NCI-H2107 (cell line): ENCODE measurements at regions not wholly inside any gene's neighbourhood (a gene's known extent, or its start where the extent isn't known, plus 50 kb on each side); places are given as distances from the start of the nearest gene placed in this dataset.

Experiments used
- DNase-seq: peaks from one replicate; lab custom pipeline; 2025; lab: John Stamatoyannopoulos, UW

DNA sequence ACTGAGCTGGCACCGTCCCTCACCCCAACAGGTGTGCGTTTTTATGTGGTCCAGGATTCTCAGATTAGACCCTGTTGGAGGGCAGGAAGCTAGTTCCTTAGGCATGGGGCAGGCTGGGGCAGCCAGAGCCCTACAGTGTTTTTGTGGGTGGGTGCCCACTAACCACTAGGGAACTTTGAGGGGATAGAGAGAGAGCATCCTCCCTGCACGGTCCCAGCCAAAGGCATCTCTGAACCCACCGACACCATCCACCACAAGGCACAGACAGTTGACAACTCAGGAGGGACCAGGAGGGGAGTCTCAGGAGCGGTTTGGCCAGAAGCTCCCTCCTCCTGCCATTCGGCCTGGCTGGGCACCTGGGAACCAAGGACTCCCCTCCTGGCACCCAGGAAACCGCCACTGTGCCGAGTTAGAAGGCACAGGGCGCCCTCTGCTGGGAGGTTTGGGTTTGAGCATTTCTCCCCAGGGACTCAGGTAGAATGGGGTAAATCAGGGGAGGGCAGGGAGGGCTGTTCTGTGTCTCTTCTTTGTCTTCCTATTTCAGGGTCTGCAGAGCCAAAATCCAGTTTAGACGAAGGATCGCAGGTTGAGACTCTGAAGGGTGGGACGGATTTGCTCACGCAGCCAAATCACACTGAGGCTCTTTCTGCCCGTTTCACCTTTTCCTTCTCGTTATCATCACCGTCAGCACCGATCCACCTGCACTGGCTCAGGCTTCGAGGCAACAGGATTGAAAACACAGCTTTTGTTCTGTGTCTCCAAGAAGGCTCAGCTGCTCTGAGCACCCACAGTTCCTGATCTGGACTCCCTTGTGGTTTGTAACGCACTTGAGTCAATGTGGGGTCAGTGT lies 84.8 kb upstream of the COL13A1 start:
- peak; percentile 1 for DNase-seq

DNA sequence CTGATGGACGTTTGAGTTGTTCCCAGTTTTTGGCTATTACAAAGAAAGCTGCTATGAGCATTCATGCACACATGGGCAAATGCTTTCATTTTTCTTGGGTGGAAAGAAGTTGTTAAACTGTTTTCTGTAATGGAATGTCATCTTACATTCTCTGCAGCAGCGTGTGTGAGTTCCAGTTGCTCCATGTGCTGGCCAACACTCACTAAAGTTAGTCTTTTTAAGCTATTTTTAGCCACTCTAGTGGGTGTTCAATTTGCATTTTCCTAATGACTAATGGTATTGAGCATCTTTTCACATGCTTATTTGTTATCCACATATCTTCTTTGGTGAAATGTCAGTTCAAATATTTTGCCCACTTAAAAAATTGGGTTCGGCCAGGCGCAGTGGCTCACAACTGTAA lies 82.8 kb upstream of the COL13A1 start:
- no peak for DNase-seq

DNA sequence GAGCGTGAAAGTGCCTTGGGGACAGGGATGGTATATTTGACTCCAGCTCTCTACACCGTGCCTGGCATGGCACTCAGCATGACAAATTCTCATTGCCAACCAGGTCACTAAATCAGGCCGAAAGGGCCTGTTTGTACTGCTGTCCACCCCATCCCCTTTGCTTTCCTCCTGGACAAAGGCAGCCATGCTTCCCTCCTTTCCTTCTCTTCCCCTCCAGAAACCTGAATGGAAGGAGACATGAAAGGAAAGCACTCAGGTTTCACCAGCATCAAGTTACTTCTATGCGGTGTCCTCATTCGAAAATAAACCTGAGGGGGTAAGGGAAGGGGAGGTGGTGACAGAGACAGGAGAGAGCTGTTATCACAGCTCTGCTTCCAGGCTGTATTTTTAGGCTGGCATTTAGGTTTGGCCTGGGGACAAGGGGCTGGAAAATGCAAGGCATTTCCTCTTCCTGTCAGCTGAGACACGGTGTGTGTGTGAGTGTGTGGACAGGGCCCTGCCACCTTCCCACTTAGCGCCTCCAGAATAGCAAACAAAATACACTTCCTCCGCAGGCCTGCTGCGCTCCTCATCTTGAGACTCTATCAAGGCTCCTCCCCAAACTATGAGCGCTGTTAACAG lies 79.9 kb upstream of the COL13A1 start:
- DNase-seq = no peak

DNA sequence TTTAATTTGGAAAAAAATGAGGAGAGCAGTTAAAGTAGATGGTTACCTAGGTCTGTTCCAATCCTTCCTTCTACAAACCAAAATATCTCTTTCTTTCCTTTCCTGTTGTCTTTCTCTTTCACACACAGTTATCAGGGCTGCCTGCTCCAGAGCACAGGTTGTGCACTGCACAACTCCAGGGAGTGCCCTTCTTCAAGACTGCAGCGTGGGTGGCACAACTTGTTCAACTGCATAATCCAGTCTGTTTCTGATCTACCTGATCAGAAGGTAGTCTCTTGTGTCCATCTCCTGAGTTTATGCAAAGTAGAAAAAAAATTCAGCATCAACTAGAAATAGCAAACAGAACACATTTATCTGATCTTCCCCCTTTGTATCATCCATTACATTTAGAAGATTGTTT lies 78.1 kb upstream of the COL13A1 start:
- DNase-seq = no peak

DNA sequence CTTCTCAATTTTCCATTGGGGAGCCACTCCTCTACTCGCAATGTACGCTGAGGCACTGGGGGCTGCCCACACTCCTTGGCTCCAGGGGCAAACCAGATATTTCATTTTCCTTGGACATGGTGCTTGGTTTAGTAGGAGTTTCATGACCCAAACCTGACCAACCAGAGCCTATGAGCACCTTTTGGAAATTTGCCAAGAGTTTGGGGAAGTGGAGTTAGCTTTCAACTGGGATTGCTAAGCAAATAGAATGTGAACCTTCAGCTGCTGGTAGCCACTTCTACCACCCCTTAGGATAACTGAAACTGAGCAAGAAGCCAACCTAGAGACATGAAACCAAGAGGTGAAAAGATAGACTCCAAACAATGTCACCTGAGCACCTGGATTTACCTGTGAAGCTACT lies 74.9 kb upstream of the COL13A1 start:
- DNase-seq = peak; percentile 10

DNA sequence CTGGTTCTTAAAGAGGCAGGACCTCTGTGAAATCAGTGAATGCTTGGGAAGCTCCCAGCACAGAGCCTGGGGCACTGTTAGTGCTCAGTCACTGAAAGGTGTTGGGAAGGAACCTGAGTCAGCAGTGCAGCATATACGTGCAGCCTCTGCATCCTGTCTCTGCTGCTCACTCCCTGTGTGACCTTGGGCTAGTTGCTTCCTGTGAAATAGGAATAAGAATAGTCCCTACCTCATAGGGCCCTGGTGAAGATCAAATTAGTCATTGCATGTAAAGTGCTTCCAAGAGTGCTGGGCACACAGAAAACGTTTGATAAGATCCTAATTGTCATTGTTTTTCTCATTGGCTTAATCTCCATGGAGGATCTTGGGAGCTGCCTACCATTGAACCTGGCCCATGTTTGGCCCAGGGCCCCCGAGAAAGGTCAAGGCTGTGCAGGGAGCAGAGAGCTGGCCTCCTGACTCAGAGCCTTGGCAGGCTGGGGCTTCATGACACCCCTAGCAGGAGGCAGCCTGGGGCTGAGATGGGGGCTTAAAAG lies 73.3 kb upstream of the COL13A1 start:
- DNase-seq = no peak

DNA sequence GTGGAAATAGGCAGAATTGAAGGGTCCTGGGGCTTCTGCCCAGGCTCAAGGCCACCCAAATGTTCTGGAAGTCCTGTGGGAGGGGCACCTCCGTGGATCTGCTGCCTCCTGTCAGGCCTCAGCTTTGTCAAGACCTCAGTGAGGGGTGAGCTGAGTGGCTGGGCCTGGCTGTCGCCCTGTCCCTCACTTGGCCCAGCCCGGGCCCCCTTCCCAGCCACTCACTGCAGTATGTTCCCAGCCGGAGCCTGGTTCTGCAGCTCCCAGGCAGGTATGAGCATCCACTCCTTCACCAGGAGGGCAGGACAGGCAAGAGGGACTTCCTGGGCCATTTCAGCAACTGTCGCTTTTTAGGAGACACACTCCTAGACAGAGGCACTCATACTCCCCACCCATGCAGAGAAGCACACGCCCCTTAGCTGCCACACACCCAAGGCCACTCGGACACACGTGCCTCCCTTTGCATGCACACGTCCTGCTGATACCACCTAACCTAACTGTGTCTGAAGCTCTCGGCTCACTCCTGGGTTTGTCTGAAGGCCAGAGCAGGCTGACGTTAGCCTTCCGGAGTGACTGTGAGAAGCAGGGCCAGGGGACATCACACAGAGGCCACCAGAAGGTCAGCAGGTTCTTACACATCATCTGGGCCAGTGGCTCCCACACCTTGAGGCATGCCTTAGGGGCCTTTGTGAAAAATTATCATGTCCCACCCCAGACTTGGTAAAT lies 72.2 kb upstream of the COL13A1 start:
- no peak for DNase-seq

DNA sequence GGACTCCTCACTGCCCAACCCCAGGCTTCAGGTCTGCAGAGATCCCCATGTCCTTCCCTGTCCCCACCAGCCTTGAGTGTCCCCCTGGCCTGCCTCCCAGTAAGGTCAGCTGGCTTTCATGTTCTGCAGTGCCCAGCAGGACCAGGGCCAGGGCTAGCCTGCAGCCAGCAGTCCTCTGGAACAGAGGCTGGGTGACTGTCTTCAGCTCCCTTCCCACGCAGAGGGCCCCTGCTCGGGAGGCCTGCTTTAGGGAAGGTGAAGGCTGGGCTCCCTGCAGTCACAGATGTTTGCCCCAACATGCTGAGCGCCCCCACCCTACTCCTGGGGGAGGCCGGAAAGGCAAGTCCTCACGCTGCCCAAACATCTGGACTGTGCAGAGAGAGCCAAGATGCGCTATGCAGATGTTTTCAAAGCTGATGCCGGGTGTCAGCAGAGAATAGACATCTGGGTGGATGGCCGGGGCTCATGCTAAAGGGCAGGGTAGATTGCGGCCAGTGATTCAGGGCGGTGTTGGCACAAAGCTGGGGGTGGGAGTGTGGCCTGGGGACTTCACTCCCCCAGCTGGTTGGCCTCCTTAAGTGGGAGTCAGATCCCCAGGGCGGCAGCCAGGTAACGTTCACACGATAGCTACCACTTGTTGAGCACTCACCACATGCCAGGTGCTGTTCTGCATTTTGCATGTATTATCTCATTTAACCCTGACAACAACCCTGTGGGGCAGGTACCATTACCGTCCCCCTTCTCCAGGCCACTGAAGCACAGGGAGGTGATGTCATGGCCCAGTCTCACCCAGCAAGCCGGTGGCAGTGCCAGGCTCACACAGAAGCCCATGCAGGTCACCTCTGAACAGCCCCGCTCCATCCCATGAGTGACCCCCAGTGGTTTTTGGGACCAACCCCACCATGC lies 71.2 kb upstream of the COL13A1 start:
- no peak for DNase-seq

DNA sequence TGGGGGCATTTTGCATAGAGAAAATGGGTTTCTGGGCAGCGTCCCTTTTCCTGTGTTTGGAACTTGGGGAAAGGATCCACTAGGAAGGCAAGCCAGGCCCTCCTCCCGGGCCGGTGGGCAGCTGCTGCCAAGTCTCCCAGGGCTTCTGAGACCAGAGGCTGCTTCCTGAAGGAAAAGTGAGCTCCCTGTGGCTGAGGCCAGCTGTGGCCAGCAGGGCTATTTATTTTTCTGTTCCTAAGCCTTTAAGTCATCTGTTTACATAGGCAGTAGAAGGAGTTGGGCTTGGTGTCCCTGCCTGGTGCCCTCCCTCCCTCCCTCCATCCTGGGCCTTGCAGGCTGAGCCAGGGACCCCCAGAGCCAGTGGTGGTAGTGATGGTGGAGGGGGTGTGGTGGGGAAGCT lies 70.5 kb upstream of the COL13A1 start:
- DNase-seq = no peak

DNA sequence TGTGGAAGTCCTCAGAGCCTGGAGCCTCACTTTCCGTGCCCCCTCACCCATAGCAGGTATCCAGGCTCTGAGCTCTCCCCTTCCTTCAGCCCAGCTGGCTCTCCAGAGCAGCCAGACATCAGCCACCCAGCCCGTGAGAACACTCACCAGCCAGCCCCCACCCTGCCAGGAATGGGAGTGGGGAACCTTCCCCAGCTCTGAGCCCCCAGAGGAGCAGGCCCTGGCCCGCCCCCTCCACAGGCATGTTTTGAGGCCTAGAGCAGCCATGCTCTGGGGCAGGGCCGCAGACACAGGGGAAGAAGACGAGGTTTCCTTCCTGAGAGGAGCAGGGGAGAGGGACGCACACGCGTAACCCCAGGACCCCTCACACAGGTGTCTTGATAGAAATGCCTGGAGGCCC lies 70.0 kb upstream of the COL13A1 start:
- DNase-seq = no peak

DNA sequence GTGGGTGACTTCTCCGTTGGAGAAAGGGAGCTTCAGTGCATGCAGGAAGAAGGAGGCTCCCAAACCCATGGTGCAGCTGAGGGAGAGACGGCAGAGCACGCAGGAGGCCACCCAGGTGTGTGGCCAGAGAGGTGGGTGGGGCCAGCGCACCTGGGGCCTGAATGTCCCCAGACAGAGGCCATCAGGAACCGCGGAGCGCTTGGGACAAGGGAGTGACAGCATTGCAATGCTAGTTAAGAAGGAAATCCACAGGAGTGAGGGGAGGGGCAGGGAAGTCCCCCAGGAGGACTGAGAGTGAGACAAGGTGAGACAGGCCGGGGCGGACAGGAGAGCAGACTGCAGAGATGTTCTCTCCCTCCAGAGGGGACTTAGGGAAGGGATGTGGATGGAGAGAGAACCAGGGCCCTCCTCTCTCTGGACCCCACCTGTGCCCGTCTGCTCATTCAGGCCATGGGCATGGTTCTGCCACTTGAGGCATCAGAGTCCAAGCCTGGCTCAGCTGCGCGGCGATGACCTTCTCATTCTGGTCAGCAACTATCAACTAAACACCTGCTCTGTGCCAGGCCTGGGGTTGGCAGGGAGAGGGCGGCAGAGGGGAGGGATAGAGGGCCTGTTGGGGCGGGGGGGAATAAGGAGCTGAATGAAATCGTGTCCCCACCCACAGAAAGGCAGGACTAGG lies 69.4 kb upstream of the COL13A1 start:
- no peak for DNase-seq

DNA sequence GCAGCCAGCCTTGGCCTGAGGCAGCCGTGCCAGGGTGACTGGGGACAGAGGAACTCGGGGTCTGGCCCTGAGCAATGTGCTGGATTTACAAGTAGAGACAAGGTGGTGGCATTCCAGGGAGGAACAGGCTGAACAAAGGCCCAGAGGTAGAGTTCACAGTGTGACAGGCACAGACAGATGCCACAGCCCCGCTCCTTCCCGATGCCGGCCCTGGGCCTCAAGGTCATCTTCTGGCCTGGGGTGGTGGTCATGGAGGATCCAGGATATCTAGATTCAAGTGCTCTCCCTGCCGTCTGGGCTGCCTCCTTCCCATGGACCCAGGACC lies 68.9 kb upstream of the COL13A1 start:
- no peak for DNase-seq

DNA sequence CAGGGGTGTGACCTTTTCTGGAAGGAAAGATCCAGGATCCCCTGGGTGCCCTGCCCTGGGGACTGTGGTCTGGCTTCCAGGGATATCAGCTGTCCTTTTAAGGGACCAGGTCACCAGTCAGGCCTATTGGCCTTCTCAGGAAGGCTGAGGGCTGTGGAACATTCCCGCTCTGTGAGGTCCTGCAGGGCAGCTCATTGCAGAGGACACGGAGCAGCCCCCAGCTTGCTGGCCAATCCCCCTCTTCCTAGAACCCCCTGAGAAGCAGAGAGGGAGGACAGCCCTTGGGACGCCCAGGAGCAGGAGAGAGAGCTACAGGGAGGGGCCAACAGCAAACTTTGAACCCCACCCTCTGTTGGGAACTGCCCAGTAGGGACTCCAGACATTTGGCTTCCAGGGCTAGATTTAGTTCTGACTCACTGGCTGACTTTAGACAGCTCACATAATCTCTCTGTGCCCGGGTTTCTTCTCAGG lies 67.9 kb upstream of the COL13A1 start:
- no peak for DNase-seq

DNA sequence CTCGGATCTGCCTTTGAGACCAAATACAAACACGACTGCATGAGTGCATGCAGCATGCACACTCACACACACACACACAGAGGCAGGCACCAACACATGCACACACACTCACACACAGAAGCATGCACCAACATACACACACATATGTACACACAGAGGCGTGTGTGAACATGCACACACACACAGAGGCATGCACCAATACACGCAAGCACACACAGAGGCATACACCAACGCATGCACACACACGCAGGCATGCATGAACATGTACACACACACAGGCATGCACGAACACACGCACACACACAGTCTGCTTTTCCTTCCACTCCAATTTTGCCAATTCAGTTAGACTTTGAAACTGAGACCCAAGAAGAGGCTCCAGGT lies 67.3 kb upstream of the COL13A1 start:
- no peak for DNase-seq

DNA sequence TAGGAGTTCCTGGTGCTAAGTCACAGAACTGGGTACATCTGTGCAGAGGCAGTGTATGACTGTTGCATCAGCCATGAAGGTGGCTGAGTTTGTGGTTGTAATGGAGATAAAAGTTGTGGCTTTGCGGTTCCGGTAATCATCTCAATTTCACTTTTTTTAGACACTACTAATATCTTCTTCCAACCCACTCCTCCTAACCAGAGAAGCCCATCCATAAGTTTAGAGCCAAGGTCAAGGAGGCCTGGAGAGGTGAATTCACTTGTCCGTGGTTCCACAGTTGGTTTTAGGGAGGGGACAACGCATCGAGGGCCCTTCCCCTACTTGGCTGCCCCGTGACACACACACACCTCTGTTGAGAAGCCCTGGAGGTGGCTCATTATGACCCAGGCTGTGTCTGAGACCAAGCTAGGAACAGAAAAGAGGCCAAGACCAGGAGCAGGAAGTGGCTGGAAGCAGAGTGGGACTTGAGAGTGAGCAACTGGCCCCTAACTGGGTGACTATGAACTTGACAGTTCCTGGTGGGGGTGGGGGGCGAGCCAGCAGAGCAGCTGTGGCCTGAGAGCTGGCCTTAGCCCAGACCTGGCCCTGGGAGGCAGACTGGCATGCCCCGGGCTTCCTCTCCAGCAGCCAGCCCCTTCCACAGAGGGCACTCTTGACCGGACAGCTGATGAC lies 66.8 kb upstream of the COL13A1 start:
- DNase-seq = no peak

DNA sequence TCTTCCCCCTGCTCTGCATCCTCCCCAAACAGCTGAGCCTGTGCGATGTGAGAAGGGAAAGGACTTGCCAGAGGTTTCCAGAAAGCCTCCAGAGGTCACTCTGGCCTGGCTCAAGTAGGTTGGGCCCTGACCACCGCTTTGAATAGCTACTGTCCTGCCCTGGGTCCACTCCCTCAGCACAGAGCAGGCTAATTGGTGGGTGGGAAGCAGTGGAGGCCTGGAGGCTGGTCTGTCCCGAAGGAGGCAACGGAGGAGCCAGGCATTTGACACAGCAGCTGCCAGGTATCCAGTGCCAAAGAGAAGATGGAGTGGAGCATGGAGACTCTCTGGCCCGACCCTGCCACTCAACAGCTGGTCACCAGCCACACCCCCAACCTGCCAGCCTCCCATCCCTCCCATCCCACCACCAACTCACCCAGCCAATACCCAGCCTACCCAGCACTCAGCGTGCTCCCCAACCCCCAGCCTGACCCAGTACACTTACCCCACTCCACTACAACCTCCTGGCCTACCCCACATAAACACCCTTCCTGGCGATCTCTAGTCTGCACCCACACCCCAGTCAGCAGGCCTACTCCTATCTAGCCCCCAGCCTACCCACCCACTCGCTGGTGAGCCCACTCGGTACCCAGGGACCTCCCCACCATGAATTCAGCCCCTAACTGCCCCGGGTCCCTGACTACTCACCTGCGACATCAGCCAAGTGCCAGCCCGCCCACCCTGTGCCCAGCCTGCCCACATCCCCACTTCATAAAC lies 64.6 kb upstream of the COL13A1 start:
- DNase-seq = no peak

DNA sequence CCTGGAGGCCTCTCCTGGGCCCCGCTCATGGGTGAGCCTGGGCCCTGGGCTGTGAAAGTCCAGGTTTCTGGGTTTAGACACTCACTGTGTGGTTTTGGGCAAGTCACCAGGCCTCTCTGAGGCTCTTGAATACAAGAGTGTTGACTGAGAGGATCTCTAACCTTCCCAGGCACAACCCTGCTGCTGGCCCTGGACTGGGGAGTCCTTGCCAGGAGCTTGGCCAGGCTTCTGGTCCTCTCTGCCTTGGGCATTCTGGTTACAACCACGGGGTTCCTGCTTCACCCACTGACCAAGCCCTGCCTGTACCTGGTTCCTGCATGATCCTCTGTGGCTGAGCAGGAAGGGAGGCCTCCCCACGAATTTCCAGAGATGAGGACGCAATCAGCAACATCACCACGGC lies 63.6 kb upstream of the COL13A1 start:
- DNase-seq = no peak

DNA sequence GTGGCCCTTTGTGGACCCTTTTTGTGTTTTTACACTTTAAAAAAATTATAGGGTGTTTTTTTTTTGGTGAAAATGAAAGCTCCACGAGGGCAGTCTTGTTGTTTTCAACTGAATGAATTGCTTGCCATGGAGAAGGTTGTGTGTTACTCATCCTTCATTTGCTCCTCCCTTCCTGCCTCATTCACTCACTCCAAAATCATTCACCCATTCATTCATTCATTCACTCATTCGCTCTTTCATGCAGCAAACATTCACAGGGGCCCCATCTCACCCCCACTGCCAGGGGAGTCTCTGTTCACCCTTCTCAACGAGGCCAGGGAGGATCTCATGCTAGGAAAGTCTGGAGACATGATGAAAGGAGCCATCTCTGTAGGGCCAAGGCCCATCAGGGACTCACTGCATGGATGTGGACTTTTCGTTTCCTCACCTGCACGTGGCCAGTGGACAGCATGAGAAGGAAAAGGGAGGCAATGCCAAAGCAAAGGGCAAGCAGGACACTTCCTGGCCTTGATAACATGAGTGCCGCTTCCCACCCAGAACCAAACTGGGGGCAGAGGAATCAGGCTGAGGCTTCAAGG lies 62.8 kb upstream of the COL13A1 start:
- no peak for DNase-seq

DNA sequence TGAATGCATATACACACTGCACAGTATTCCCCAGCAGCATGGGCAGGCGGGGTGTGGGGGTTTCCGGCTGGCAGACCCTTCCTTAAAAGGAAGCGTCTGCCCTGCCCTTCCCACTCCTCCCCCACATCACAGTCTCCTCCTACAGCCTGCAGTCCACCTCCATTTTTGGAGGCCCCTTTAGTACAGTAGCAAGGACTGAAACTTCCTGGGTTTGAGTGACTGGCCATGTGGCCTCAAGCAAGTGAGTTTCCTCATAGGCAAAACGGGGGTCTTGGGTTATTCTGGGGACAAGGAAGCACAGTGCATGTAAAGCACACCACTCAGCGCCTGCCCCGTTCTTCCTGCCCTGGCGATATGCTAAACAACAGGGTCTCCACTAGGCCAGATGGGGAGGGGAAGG lies 62.1 kb upstream of the COL13A1 start:
- no peak for DNase-seq

DNA sequence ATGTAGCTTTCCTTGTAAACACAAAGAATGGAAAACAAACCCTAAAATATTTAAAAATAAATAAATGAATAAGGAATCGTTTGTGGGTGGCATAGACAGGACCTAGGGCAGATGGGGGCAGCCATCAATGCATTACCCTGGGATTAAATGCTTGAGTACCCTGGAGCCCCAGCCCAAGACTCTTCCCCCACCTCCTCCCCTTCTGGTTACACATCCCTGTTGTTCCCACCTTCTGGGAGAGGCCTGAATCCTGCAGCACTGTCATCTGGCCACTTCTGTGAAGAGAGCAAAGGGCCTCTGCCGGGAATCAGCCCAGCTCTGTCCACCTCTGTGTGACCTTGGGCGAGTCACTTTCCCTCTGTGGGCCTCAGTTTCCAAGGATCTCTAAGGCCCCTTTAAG lies 61.6 kb upstream of the COL13A1 start:
- no peak for DNase-seq
